Midbrain (tissue), 1 donor: ENCODE measurements at regions not wholly inside any gene's neighbourhood (a gene's known extent, or its start where the extent isn't known, plus 50 kb on each side); places are given as distances from the start of the nearest gene placed in this dataset.
"Not testable (repeated sequence)": the region's sequence is repeated elsewhere in the genome, so short reads cannot be mapped to it uniquely, and the experiment has no call there.

Experiments
- DNase-seq: peaks from one replicate; lab custom pipeline; 2025; lab: John Stamatoyannopoulos, UW

DNA sequence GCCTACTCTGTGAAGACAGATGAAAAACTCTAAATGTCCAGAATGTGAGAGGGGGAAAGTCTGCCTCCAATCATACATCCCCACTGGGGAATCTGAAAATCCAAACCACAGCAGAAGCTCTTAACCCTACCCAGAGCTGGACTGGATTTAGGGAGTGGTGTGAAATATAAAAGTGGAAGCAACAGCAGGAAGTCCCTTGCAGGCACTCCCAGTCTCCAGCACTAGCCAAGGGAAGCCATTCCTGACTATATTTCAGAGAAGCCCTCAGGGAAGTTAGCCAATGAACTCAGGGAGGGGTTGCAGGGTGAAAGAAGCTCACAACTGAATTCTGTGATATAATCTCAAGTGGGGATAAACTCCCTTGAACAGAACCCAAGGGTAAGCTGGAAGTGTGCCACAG lies 51.5 kb downstream of the CRPPA start:
- no peak for DNase-seq

DNA sequence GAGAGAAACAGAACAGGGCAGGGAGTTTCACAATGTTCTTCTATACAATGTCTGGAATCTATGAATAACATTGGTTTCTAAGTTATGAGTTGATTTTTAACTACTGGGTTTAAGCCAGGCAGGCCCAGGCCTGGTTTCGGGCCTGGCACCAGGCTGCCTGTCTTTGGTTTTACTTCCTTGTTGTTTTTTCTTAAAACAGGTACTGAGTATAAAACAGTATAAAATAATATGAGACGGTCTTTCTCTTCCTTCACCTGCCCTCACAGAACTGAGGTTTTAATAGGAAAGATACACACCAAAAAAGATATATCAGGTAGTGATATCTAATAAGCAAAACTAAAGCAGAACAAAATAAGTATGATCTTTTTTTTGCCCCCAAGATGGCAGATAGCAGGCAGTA lies 52.0 kb downstream of the CRPPA start:
- DNase-seq = not testable (repeated sequence)

DNA sequence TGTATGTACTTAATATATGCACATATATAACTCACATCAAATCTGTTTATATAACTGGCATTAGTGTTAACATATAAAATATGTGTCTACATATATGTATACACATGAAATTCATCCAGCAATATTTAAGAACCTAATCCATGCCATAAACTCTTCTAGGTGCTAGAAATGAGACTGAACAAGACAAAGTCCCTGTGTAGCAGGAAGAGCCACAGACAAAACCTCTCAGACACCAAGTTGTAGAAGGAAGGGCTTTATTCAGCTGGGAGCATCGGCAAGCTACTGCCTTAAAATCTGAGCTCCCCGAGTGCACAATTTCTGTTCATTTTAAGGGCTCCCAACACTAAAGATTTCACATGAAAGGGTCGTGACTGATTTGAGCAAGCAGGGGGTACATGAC lies 52.5 kb downstream of the CRPPA start:
- no peak for DNase-seq

DNA sequence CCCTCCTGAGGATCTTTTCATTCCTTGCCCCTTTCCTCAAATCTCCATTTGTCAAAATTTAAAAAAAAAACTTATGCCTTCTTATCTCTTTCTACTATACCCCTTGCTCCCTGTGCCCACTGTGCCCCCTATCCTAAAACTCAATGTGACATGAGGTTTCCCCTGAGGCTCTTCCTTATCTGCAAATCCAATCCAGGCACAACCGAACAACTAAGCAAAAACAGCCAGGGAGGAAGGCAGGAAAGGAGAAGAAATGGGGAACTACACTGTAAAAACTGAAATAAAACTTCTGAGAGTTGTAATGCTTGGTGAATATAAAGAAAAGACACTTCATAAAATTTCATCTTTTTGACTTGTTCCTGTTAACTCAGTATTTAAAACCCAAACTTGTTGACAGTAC lies 54.2 kb downstream of the CRPPA start:
- DNase-seq = no peak

DNA sequence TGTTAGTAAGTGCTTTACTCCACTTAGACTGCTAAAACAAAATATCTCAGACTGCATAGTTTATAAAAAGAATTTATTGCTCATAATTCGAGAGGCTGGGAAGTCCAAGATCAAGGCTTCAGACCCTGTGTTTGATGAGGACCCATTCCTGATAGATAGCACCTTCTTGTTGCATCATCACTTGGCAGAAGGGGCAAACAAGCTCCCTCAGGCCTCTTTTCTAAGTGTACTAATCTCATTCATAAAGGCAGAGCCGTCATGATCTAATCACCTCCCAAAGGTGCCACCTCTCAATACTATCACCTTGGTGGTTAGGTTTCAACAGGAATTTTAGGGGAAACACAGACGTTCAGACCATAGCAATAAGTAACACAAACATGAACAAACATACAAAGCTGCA lies 55.4 kb downstream of the CRPPA start:
- no peak for DNase-seq

DNA sequence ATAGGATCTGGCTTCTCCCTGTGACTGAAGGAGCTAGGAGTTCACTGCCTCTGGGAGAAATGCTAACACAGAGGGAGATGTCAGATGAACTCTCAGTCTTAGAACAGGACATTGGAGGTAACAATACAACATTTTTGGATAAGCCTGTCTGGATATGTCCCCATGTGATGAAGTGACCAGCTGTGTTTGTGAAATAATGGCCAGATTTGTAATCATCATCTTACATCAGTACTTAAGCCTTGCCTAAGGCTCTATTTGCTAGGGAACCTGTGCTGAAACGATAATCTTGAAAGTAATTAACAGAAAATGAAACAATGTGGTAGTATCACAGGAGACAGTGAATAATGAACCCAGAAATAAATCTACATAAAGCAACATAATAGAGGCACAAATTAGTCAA lies 56.2 kb downstream of the CRPPA start:
- no peak for DNase-seq

DNA sequence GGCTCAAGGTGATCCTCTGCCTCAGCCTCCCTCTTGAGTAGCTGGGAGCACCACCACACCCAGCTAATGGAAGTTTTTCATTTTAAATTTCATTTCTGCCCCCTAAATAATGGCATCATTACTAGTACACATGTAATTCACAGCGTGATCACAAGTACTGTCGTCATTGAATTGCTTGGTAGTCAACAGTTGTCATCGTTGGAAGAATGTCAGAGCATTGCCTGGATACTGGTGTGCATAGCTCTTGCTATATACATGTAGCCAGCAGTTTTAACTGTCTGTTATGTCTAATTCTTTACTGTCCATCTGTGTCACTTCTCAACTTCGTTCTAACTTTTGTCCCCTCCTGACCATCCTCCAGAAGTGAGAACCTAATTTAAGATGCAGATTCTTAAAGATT lies 62.1 kb downstream of the CRPPA start:
- no peak for DNase-seq

DNA sequence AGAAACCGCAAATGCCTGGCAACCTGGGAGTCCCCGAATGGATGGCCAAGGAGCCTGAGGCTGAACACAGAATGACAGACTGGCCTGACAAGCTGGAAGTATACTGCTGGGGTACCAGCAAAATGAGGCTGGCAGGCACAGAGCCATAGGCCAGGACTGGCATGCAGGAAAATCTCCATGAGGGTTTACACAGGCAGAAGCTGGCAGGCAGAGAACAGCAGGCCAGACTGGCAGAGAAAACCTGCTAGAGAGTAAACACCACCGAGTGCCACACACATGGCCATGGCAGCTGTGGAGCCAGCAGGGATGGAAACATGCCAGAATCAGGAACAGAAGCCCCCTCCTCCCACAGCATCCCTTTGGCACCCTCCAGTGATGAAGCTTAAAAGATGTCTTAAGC lies 63.4 kb downstream of the CRPPA start:
- no peak for DNase-seq

DNA sequence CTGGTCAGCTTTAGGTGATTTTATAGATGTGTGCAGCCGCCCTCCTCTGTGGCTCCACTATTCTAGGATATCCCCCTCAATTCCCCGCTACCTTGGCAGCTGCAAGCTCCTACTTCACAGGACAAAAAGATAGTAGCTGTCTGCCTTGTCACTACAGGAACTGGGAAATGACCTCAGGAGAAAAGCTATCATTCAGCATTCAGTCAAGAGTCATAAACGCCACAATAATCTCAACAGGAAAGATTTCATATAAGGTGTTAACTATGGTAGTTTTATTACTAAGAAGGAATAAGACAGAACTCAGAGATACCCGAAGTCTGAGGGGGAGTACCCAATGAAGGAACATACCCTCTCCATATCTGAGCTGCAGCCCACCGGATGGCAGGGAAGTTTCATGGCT lies 63.9 kb downstream of the CRPPA start:
- no peak for DNase-seq

DNA sequence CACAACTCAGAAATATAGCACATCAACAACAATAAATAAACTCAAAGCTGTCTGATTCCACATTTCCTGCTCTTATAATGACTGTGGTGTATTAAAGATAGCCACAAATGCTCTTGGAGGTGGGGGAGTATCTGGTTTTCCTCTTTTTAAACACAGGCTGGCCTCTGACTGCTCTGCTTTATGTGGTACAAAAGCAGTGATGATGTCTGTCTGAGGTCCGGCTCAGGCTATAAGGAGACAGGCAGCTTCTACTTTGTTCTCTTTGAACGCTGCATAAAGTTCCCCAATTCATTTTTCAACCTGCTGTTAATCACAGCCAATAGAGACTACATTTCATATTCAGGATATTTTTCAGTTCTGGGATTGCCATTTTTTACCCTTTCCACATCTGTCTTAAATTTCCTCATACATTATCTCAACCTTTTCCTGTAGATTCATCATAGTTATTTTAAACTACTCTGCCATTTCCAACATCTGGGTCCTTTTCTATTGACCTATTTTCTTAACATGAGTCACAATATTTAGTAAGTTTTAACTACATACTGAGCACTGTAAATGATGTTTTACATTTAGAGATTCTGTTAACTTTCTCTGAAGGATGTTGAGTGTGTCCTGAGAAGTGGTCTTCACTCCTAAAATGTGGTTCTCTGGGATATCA lies 64.9 kb downstream of the CRPPA start:
- no peak for DNase-seq

DNA sequence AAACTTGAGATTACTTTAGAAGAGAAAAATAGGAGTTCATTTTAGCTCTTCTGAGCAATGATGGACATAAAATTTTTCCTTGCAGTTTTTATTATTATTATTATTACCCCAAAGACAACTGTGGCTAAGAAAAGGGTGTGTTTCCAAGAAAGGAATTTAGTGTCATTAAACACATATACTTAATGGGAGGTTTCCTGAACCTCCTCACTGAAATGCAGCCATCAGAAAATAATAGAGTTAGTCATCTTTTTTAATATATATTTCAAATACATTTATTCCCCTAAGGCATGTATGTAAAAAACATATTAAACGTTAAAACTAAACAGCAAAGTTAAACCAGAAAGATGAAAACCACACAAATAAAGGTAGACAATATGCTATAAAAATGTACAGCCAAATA lies 66.8 kb downstream of the CRPPA start:
- DNase-seq = no peak

DNA sequence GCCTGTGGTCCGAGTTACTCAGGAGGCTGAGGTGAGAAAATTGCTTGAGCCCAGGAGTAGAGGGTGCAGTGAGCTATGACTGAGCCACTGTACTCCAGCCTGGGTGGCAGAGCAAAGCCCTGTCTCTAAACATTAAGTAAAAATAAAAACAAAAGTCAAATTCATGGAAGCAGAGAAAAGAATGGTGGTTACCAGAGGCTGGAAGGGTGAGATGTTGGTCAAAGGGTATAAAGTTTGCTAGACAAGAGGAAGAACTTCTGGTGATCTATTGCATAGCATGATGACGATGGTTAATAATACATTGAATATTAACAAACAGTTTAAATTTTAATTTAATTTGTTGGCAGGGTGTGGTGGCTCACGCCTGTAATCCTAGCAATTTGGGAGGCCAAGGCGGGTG lies 68.1 kb downstream of the CRPPA start:
- DNase-seq = no peak

DNA sequence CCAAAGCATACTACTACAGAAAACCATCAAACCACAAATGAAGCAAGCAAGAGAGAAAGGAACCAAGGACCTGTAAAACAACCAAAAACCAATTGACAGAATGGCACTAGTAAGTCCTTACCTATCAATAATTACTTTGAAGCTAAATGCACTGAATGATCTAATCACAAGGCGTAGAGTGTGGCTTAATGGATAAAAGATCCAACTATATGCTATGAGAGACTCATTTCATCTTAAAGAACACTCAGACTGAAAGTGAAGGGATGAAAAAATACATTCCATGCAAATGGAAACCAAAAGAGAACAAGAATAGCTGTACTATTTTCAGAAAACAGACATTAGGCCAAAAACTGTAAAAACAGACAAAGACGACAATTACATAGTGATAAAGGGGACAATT lies 70.7 kb downstream of the CRPPA start:
- no peak for DNase-seq

DNA sequence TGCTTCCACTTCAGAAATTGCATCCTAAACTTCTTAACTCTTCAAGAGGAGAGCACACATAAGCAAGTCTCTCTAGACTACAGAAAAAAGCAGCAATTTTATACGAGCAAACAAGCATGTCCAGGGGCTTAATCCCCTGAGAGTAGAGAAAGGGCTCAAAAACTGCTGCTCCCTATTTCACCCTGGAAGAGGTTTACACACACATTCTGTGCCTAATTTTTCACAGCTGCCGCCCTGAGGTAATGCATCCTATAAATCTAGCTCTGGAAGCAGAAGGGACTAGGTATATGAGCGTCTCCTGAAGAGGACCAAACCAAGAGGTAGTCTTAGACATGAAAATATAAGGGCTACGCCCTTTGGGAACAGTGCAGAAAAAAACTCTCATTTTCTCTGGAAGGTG lies 73.1 kb downstream of the CRPPA start:
- DNase-seq = no peak

DNA sequence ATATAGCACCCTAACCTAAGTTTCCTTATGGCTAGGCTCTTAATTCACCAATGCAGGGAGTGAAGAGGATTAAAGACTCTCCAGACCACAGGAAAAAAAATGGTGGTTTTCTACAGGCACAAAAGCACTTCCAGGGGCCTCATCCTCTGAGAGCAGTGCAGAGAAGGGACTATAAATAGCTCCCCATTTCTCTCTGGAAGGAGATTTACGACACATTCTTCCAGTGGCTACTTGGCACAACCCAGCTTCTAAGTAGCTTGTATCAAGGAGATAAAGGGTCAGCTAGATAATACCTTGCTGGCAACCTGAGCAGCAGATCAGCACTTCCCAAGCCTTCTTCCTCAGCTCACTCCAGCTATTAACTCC lies 73.5 kb downstream of the CRPPA start:
- no peak for DNase-seq

DNA sequence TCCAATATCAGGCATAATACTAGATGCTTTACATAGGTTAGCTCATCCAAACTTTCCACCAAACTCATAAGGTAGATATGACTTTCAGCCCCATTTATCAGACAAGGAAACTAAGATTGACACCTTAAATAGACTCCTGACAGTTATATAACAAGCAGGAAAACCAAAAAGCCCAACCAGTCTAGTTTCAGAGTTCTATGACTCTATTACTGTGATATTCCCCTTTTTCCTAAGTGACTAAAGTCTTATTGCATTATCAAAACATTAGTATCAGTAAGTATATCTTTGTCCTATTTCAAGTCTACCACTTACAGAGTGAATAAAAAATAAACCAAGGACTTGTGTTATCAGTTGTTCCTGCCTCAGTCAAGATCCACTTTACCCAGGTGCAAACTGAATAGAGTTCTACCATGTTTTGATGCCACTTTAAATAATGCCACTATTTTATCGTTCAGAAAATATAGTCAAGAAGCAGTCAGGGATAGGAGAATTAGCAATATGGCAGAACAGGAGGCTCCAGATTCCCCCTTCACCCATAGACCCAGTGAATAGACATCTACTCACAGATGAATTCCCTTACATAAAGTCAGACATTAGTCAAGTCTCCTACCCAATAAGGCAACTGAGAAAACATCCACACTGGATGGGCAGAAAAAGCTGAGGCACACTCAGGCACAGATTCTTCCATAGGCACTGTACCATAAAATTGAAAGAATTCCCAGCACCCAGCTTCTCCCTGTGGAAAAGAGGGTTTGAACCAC lies 74.1 kb downstream of the CRPPA start:
- no peak for DNase-seq

DNA sequence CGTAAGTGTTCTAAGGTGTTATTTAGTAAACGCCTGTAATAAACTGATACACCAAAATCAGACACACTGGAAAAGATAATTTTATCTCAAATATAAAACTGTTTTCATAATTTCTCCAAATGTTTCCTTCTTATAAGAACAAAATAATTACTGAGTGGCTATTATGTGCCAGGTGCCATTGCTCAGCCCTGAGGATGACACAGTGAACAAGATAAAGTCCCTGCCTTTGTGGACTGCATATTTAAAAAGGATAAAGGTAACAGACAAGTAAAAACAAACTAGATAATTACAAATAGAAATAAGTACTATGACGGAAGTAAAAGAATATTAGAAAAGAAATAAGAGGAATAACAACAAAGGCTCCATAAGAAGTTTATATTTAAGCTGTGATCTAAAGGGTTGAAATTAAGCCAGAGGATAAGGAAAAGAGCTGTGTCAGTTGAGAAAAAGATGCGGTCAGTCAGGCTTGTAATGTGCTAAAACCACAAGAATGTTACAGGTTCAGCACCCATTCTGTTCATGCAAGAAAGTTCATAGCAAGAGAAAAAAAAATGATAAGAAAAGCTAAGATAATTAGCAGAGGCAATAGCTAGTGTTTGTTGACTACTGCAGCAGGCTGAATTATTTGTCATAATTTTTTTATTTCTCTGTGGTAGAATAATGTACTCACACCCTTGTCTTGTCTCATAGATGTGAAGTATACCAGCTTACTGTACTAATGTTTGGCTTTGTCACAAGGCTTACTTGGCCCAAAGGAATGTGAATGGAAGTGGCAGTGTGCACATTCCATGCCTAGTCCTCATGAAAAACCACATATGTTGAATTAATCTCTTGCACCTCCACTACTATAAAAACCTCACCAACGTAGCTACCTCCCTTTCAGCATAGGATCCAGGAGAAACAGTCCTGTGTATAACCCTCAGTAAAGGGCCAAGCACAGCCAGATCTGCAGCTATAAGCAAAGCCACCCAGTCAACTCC lies 75.1 kb downstream of the CRPPA start:
- DNase-seq = no peak

DNA sequence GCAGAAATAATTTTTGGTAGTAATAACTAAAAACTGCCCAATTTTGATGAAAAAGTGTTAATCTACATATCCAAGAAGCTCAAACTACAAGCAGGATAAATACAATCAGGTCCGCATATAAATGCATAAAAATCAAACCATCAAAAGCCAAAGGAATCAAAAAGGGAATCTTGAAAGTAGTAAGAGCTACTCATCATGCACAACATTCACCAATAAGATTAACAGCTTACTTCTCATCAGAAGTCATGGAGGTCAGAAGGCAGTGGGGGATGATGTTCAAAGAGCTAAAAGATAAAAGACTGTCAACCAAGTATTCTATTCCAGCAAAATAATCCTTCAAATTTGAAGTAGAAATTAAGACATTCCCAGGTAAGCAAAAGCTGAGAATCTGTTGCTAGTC lies 76.4 kb downstream of the CRPPA start:
- no peak for DNase-seq

DNA sequence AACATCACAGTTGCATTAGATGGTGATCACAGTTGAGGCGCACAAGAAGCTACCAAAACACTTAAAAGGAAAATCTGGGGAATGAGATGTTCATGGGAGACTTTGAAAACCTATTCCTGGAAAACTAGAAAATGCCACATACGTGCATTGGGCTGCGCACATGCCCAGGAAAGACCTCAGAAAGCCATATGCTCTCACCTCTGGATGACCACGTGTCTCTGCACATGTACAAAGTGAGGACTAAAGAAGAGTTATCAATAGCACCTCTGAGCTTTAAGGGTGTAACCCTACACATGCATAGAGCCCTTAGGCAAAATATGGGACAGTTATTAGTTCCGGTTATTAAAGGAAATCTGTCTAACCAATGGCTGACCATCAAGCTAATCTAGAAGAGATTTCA lies 77.7 kb downstream of the CRPPA start:
- DNase-seq = no peak

DNA sequence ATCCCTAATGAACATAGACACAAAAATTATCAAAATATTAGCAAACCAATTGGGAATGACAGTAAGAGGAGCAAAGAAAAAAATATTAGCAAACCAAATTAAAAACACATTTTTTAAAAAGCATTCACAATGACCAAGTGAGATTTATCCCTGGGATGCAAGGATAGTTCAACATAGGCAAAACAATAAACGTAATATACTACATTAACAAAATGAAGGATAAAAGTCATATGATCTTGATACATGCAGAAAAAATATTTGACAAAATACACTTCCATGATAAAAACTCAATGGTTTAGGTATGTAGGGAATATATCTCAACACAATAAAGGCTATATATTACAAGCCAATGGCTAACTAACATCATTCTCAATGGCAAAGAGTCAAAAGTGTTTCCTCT lies 83.3 kb downstream of the CRPPA start:
- DNase-seq = no peak

DNA sequence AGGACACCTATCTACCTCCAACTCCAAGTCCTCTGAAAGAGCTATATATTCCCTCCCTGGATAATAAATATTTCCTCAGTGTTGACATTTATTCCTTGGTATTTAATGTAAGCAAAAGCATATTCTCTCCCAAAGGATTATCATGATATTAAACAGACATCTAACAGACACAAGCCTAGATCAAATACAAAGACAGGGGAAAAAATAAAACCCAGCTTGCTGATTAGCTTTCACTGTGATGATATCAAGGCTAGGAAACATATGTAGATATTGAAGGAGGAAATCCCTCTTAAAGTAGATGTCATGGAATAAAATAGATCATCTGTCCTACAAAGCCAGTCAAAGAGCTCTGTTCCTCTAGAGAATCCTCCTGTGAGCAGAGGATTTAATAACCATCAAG lies 95.2 kb downstream of the CRPPA start:
- no peak for DNase-seq

DNA sequence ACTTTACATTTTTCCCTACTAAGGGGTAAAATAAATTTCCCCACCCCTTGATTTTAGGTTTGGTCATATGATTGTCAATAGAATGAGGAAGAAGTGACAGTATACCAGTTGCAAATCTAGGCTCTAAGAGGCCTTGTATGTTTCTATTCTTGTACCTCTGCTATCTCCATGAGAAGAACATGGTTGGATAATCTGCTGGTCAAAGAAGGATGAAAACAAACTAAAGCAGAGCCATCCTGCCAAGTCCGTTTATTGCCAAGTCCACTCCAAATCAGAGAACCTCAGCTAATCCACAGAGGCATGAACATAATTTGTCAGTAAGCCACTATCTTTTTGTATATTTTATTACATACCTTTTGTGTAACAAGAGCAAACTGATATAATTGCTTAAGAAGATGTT lies 98.0 kb downstream of the CRPPA start:
- DNase-seq = no peak

DNA sequence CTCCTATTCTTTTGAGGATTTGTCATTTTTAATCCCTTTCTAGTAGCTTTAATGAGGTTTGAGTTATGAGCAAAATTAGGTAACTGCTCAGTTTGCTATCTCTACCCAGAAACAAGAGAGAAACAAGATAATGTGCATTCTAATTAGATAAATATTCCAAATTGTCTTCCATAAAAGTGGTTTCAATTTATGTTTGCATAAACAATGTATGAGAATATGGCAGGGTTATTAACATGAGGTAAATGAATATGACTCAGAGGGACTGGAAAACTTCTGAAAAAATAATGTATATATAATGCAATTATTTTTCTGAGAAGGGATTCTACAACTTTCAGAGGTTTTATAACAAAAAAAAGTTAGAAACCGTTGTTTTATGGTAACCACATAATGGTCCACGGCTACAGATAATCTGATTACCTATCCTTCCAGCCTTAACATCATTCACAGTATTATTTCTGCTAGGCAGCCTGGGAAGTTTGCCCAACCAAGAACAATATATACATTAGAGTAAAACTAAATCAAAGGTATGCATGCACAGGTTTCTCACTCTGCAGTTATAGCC lies 101.2 kb downstream of the CRPPA start:
- DNase-seq = no peak
